HG02870 (cell line): ENCODE measurements at regions not wholly inside any gene's neighbourhood (a gene's known extent, or its start where the extent isn't known, plus 50 kb on each side); places are given as distances from the start of the nearest gene placed in this dataset.

Experiments used
- ATAC-seq: cut with Tn5 transposase; IDR thresholded peaks from one replicate; pipeline ENCODE4 v1.9.1; 2021; ENCODE audit warnings: mild to moderate bottlenecking, moderate library complexity; ENCODE audit not compliant: unreplicated experiment

DNA sequence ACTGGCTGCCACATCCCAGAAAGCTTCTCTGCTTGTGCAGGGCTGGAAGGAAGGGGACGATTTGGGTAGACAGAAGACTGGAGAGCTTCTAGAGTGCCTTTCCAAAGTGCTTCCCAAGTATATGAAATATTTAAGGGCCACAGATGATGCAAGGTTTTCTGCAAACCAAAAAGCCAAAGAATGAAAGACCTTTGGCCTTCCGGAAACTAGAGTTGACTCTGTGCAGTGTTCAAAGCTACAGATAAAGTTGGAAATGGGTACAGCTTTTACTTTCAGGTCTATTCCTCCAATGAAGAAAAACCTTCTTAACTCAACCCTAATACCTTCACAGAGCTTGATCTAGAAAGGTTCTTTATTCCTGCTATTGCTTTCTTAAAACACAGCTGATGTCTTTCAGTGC lies 253.0 kb upstream of the KLHL29 start:
- no peak for ATAC-seq

- no peak for ATAC-seq
These were observed 252.0 kb upstream of the KLHL29 start for GRCh38 chr2:23132823-23133595.

DNA sequence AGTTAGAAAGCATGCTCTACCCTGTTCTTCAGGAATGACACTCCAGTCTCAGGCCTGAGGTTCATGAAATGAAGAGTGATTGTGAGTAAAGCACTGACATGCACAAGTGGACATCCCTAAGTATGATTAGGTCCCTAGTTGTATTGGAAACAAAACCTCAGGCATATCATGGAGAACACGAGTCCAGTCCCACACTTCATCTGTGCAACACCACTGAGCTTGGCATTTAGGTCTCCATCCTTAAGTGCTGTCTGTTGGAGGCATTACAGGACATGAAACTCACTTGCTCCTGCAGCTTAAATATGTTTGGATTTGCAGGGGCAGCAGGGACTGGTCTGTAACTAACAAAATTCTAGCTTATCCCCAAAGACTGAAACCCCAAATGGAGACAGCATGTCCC lies 250.3 kb upstream of the KLHL29 start:
- ATAC-seq: no peak

DNA sequence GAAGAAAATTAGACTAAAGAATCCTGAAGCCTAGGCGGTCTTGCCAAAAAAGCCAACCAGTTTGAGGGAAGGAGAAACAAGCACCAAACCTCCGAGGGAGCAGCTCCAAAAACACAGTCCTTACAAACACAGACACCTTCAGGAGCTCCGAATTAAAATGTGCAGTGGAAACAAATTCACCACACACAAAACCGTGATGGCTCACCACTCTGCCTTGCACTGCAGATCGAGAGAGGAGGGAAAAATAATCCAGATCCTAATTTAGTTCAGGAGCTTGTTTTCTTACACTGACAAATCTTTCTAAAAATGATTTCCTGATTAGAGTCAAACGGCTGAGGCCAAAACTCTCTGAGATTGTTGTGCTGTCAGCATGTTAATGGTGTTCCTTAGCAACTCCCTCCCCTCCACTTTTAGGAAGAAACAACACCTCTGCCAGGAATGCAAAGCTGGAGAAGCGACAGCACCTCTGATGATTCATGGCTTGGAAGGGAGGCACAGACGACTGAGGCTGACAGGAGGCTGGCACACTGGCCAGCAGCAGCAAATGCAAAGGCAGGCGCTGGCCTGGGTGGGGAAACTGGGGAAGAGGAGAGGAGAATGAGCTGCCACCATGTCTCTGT lies 249.4 kb upstream of the KLHL29 start:
- ATAC-seq: no peak

DNA sequence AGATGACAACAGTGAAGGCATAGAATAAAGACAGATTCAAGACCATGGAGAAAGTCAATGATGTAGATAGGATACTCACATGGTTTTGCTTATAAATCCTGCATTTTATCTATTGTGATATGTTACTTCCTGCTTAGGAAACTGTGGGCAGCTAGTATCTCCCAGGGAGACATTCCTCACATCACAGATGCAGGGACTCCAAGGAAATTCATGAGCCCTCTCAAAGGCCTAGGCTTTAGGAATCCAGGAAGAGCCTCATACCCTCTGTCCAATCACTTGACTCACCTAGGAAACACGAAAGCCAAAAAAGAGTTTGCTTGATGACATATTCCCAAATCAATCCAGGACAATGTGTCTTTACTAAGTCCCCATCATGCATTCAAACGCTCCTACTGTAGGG lies 247.8 kb upstream of the KLHL29 start:
- ATAC-seq: no peak

DNA sequence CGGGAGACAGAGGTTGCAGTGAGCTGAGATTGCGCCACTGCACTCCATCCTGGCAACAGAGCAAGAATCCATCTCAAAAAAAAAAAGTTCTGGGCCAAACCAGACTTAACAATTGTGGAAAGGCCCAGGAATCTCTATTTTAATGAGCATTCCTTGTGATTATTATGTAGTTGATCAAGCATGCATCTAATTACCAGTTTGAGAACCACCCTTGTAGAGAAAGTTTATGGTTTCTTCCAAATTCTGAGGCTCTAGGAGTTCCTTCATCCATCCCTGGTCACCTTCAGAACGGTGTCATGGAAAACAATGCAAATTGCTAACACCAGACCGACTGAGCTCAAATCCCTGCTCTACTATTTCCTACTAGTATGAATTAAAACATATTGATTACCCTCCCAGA lies 246.3 kb upstream of the KLHL29 start:
- ATAC-seq: no peak

- ATAC-seq: no peak
These were observed 239.5 kb upstream of the KLHL29 start for GRCh38 chr2:23145460-23145859.

DNA sequence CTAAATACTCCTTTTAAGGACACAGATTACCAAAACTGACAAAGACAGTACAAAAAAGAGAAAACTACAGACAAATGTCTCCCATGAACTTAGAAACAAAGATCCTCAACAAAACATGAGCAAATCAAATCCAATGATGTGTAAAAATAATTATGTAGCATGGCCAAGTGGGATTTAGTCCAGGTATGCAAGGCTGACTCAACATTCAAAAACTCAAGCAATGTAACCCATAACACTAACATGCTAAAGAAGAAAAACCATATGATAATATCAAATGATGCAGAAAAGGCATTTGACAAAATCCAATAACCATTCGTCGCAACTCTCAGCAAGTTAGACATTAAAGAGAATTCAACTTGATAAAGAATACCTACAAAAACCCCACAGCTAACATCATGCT lies 239.0 kb upstream of the KLHL29 start:
- ATAC-seq: no peak

GRCh38 chr2:23148342-23148741 lies 236.6 kb upstream of the KLHL29 start:
- no peak for ATAC-seq

GRCh38 chr2:23149777-23150176 lies 235.2 kb upstream of the KLHL29 start:
- no peak for ATAC-seq

- ATAC-seq: no peak
These were observed 231.5 kb upstream of the KLHL29 start for GRCh38 chr2:23153484-23153883.

DNA sequence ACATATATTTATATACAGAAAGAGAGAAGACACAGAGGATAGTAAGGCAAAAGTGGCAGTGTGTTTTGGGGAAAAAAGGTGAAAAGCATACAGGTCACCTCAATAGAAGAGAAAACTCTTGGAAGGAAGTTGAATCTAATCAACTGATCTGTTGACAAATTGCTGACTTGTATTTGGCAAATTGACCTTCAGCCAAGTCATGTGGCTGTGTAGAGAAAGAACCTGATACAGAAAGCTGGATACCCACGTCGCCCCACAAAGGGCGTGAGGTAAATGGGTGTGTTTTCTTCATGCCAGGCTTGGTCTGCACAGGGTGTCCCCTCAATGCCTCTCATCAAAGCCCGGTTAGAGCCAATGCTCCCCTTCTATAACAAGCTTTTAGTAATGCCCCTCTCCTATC lies 230.0 kb upstream of the KLHL29 start:
- no peak for ATAC-seq

- no peak for ATAC-seq
These were observed 227.2 kb upstream of the KLHL29 start for GRCh38 chr2:23157812-23158211.

GRCh38 chr2:23158306-23158705 lies 226.7 kb upstream of the KLHL29 start:
- ATAC-seq: no peak

GRCh38 chr2:23159746-23160405 lies 225.1 kb upstream of the KLHL29 start:
- ATAC-seq: no peak

GRCh38 chr2:23164173-23164572 lies 220.8 kb upstream of the KLHL29 start:
- no peak for ATAC-seq

- no peak for ATAC-seq
These were observed 215.1 kb upstream of the KLHL29 start for GRCh38 chr2:23169896-23170295.

- ATAC-seq: no peak
These were observed 213.9 kb upstream of the KLHL29 start for GRCh38 chr2:23171108-23171507.

DNA sequence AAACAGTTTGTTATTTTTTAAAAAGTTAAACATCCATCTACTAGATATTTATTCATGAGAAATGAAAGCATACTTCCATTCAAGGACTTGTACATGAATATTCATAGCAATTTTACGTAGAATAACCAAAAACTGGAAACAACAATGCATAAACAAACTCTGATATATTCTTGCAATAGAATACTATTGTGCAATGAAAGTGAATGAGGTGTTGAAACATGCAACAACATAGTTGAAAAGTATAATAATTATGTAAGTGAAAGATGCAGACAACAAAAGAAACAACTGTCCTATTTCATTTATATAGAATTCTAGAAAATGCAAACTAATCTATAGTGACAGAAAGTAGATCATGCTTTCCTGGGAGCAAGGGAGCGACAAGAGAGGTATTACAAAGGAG lies 206.6 kb upstream of the KLHL29 start:
- ATAC-seq: no peak

DNA sequence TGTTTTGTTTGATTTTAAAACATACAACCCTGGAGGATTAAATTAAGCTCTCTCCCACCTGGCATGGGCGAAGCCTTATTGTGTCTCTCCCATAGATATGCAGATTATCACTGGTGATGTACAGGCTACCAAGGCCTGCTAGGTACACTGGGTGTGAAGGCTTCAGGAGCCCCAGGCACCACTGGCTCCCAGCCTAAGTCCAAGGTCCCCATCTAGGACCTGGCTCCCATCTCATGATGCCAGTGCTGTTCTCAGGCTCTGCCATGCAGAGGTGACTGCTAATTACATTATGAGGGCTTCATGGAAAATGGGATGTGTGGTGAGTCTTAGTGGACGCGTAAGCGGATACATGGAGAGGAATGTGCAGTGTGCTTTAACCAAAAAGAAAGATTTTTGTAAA lies 201.2 kb upstream of the KLHL29 start:
- ATAC-seq: no peak

- ATAC-seq: no peak
These were observed 186.5 kb upstream of the KLHL29 start for GRCh38 chr2:23198316-23199114.
